Panc1 (cell line): ENCODE measurements at regions not wholly inside any gene's neighbourhood (a gene's known extent, or its start where the extent isn't known, plus 50 kb on each side); places are given as distances from the start of the nearest gene placed in this dataset.

Experiments used
- ATAC-seq: fragments of 200-7000 bp; cut with Tn5 transposase; 2 replicates; pipeline ENCODE4 v1.9.1; 2020; ENCODE audit warnings: mild to moderate bottlenecking, moderate library complexity
- BruUV-seq: library from RNA; stranded (reverse); fragments of 400-500 nt; replicated peaks from 2 replicates; lab custom pipeline; 2021; lab: Mats Ljungman, UMichigan
- CTCF ChIA-PET: fragments of 300-600 bp; sonication (Branson Sonifier 250); formaldehyde crosslinking; loops from one replicate; lab custom pipeline; 2022; ENCODE audit warnings: antibody characterized with exemption; lab: Charles Lee
- POLR2A ChIA-PET: fragments of 300-600 bp; sonication (Branson Sonifier 250); formaldehyde crosslinking; loops from one replicate; lab custom pipeline; 2022; ENCODE audit warnings: antibody characterized with exemption; lab: Charles Lee
- DNase-seq: peaks from one replicate; pipeline ENCODE4 v3.0.0-alpha.2; 2010; ENCODE audit warnings: low read depth, low spot score
- H3K27ac ChIP-seq: 2 replicates; pipeline ENCODE4 v1.5.1; 2011; ENCODE audit warnings: mild to moderate bottlenecking, low read length, inconsistent platforms
- H3K27me3 ChIP-seq: fragments of 200-500 bp; sonication (Bioruptor generic); 2 replicates; pipeline ENCODE4 v1.6.0; 2014; ENCODE audit warnings: low read length, inconsistent platforms; ENCODE audit not compliant: control insufficient read depth, insufficient read depth
- H3K36me3 ChIP-seq: fragments of 200-500 bp; sonication (Bioruptor generic); 2 replicates; pipeline ENCODE4 v1.5.1; 2014; ENCODE audit warnings: inconsistent platforms, mild to moderate bottlenecking, low read length, moderate library complexity; ENCODE audit not compliant: control insufficient read depth, insufficient read depth
- H3K4me1 ChIP-seq: 2 replicates; pipeline ENCODE4 v1.5.1; 2011; ENCODE audit warnings: inconsistent platforms, mild to moderate bottlenecking, low read length, moderate library complexity; ENCODE audit not compliant: control insufficient read depth, insufficient read depth
- H3K4me3 ChIP-seq, 2 experiments: 2 replicates each; pipeline ENCODE4 v1.5.1; 2011 to 2012; ENCODE audit warnings: low read depth in 2 of 2, low read length in 2 of 2, mild to moderate bottlenecking in 2 of 2, inconsistent platforms in 1 of 2, moderate library complexity in 1 of 2
- H3K9me3 ChIP-seq: fragments of 200-500 bp; sonication (Bioruptor generic); 2 replicates; pipeline ENCODE4 v1.5.1; 2014; ENCODE audit warnings: low read depth, mild to moderate bottlenecking, inconsistent platforms, low read length, moderate library complexity; ENCODE audit not compliant: control insufficient read depth, insufficient read depth
- POLR2AphosphoS5 ChIP-seq: IDR thresholded peaks from 2 replicates; pipeline ENCODE4 v1.6.1; 2012; ENCODE audit warnings: mild to moderate bottlenecking, low read depth, low read length, moderate library complexity
- SIN3A ChIP-seq: IDR thresholded peaks from 2 replicates; pipeline ENCODE4 v1.6.1; 2012; ENCODE audit warnings: low read depth, mild to moderate bottlenecking, low read length, moderate library complexity, borderline replicate concordance; ENCODE audit not compliant: insufficient read depth
- TCF7L2 ChIP-seq: IDR thresholded peaks from 2 replicates; pipeline ENCODE4 v1.6.1; 2011; ENCODE audit warnings: mild to moderate bottlenecking, low read depth, low read length, inconsistent platforms
- in situ Hi-C: cut with HindIII; loops from 2 replicates; pipeline ENCODE4 v1.10.0; 2016; ENCODE audit warnings: low sequenced_read_pairs, low pct_unique_long_range_greater_than_20kb
- intact Hi-C: fragments of 100-400 bp; cut with micrococcal nuclease; formaldehyde crosslinking; loops from one replicate; pipeline ENCODE4 v1.10.0; 2022; ENCODE audit not compliant: unreplicated experiment
- TF ChIP-seq, protein P1 (sequence below), 2 experiments: IDR thresholded peaks; 2 replicates each; pipeline ENCODE4 v1.6.1; 2011 to 2012; ENCODE audit warnings: low read depth in 2 of 2, control low read depth in 1 of 2, low read length in 1 of 2, mild to moderate bottlenecking in 1 of 2, moderate library complexity in 1 of 2; ENCODE audit not compliant: insufficient read depth in 1 of 2
- TF ChIP-seq, protein P2 (sequence below): fragments of 450-650 bp; IDR thresholded peaks from 2 replicates; pipeline ENCODE4 v1.5.1; 2017; ENCODE audit warnings: mild to moderate bottlenecking

DNA sequence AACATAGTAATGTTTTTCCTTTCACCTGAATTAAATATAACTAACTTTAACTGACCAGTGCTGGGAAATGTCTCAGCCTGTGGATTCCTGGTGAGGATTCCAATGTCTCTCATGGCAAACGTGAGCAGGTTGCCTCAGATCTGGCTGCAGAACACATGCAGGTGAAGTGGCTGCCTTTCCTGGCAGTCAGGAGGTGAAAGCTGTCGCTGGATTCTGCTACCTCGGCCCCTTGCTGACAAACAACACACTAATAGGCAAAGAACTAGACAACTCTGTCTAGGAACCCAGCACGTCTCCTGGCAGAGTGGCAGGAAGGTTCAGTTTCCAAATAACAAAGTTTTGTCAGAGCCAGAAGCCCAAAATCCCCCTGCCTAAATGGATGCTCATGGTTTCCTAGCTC, 400.8 kb upstream of the PPP2R3A start:
- CTCF ChIA-PET = no interaction called here
- no peaks in the 10 kb centered on the region for H3K36me3 ChIP-seq
- no TSS peak for BruUV-seq
- TF ChIP-seq, protein P1, sequence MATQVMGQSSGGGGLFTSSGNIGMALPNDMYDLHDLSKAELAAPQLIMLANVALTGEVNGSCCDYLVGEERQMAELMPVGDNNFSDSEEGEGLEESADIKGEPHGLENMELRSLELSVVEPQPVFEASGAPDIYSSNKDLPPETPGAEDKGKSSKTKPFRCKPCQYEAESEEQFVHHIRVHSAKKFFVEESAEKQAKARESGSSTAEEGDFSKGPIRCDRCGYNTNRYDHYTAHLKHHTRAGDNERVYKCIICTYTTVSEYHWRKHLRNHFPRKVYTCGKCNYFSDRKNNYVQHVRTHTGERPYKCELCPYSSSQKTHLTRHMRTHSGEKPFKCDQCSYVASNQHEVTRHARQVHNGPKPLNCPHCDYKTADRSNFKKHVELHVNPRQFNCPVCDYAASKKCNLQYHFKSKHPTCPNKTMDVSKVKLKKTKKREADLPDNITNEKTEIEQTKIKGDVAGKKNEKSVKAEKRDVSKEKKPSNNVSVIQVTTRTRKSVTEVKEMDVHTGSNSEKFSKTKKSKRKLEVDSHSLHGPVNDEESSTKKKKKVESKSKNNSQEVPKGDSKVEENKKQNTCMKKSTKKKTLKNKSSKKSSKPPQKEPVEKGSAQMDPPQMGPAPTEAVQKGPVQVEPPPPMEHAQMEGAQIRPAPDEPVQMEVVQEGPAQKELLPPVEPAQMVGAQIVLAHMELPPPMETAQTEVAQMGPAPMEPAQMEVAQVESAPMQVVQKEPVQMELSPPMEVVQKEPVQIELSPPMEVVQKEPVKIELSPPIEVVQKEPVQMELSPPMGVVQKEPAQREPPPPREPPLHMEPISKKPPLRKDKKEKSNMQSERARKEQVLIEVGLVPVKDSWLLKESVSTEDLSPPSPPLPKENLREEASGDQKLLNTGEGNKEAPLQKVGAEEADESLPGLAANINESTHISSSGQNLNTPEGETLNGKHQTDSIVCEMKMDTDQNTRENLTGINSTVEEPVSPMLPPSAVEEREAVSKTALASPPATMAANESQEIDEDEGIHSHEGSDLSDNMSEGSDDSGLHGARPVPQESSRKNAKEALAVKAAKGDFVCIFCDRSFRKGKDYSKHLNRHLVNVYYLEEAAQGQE (IDR thresholded peaks at IDR 0.05; ENCODE audit: insufficient read depth in 1 of 2, low read depth in 2 of 2, low read length in 1 of 2) = no peak
- TF ChIP-seq SIN3A (no peak), TCF7L2 (no peak), POLR2AphosphoS5 (no peak)
- TF ChIP-seq, protein P2, sequence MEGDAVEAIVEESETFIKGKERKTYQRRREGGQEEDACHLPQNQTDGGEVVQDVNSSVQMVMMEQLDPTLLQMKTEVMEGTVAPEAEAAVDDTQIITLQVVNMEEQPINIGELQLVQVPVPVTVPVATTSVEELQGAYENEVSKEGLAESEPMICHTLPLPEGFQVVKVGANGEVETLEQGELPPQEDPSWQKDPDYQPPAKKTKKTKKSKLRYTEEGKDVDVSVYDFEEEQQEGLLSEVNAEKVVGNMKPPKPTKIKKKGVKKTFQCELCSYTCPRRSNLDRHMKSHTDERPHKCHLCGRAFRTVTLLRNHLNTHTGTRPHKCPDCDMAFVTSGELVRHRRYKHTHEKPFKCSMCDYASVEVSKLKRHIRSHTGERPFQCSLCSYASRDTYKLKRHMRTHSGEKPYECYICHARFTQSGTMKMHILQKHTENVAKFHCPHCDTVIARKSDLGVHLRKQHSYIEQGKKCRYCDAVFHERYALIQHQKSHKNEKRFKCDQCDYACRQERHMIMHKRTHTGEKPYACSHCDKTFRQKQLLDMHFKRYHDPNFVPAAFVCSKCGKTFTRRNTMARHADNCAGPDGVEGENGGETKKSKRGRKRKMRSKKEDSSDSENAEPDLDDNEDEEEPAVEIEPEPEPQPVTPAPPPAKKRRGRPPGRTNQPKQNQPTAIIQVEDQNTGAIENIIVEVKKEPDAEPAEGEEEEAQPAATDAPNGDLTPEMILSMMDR = no peak
- no peaks in the 10 kb centered on the region for H3K9me3 ChIP-seq
- no peaks in the 10 kb centered on the region for H3K27me3 ChIP-seq
- no peak overlapping the region for H3K27ac ChIP-seq
- H3K4me1 ChIP-seq = no peaks in the 10 kb centered on the region
- no peak for DNase-seq
- intact Hi-C loops (no loop called here), in situ Hi-C loops (no loop called here)
- POLR2A ChIA-PET = no interaction called here
- H3K4me3 ChIP-seq = no peak overlapping the region
- ATAC-seq = no peak

DNA sequence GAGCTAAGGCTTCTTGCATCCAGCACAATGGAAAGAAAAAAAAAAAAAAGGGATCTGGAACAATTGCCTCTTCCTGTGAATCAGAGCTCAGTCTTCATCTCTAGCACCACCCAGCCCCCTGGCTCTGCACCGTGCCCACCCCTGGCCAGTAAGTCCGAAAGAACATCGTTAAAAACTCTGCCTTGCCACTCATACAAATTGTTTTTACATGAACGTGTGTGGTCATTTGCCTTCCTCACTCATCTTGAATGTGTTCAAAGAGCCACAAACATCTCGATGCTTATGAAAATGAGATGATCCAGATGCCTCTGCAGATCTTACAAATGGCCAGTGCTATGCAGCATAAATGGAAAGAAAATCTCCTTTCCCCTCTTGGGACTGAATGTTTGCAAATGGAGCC, 400.0 kb upstream of the PPP2R3A start:
- H3K27ac ChIP-seq = no peak overlapping the region
- POLR2A ChIA-PET = no interaction called here
- in situ Hi-C loops = no loop called here
- no peaks in the 10 kb centered on the region for H3K4me1 ChIP-seq
- ATAC-seq (no peak), DNase-seq (no peak)
- no TSS peak for BruUV-seq
- CTCF ChIA-PET = no interaction called here
- H3K9me3 ChIP-seq = no peaks in the 10 kb centered on the region
- H3K4me3 ChIP-seq = no peak overlapping the region
- intact Hi-C loops = no loop called here
- TF ChIP-seq SIN3A (no peak), POLR2AphosphoS5 (no peak), TCF7L2 (no peak)
- TF ChIP-seq, protein P1 (IDR thresholded peaks at IDR 0.05; ENCODE audit: insufficient read depth in 1 of 2, low read depth in 2 of 2, low read length in 1 of 2) = no peak
- TF ChIP-seq, protein P2 = no peak
- H3K36me3 ChIP-seq = no peaks in the 10 kb centered on the region
- 0 out of 2 replicates have a peak, but pooled peaks cover 2% of the 10 kb centered on the region for H3K27me3 ChIP-seq
